ENCODE measurements at regions not wholly inside any gene's neighbourhood (a gene's known extent, or its start where the extent isn't known, plus 50 kb on each side); places are given as distances from the start of the nearest gene placed in this dataset.

DNA sequence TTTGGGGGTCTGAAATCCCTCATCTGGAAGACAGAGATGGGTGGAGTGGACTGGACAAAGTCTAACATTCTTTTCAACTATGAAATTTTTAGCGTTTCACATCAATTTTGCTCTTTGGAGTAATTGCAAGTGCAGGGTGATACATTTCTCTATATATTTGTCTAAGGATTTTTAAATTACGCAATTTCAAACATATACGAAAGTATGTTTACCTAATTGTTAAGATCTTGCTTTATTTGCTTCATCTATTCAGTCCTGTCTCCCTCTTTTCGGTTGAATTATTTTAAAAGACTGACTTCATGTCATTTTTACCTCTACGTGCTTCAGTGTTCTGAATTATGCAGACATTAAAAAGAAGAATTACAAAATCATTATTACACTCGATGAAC, 101.9 kb upstream of the CREB5 start:
- no peak overlapping the region for H2AFZ ChIP-seq (ENCODE audit: low read length)
- no peak overlapping the region for H3K27ac ChIP-seq (ENCODE audit: low read depth, low read length, poor library complexity, severe bottlenecking)
- intact Hi-C loops (cut with micrococcal nuclease; ENCODE audit: unreplicated experiment): no loop called here
- H3K9me2 ChIP-seq (ENCODE audit: insufficient read depth, low read length): no peaks in the 10 kb centered on the region
- ChIA-PET POLR2A (interaction anchor here (1.4 kb wide), 1 partner anchor 21 kb away, joined by 4 read pairs; no protein-coding TSS in a partner anchor), CTCF (ENCODE audit: unreplicated experiment) (no interaction called here)
- DNase-seq (ENCODE audit: low spot score): no peak
- no peaks in the 10 kb centered on the region for H3K36me3 ChIP-seq (ENCODE audit: insufficient read depth, low read length)
- TF ChIP-seq, protein P1, sequence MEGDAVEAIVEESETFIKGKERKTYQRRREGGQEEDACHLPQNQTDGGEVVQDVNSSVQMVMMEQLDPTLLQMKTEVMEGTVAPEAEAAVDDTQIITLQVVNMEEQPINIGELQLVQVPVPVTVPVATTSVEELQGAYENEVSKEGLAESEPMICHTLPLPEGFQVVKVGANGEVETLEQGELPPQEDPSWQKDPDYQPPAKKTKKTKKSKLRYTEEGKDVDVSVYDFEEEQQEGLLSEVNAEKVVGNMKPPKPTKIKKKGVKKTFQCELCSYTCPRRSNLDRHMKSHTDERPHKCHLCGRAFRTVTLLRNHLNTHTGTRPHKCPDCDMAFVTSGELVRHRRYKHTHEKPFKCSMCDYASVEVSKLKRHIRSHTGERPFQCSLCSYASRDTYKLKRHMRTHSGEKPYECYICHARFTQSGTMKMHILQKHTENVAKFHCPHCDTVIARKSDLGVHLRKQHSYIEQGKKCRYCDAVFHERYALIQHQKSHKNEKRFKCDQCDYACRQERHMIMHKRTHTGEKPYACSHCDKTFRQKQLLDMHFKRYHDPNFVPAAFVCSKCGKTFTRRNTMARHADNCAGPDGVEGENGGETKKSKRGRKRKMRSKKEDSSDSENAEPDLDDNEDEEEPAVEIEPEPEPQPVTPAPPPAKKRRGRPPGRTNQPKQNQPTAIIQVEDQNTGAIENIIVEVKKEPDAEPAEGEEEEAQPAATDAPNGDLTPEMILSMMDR (conservative IDR thresholded peaks at IDR 0.05; ENCODE audit: low read length): no peak
- no peak for TF ChIP-seq EZH2phosphoT487 (IDR thresholded peaks at IDR 0.05; ENCODE audit: borderline replicate concordance, low read depth, low read length)
- H3K4me1 ChIP-seq (ENCODE audit: insufficient read depth, low read length, poor library complexity, severe bottlenecking): no peaks in the 10 kb centered on the region
- no peaks in the 10 kb centered on the region for H3K9me3 ChIP-seq (ENCODE audit: low read length)
- H3K79me2 ChIP-seq (ENCODE audit: insufficient read depth, low read depth, low read length): no peaks in the 10 kb centered on the region
- no TSS peak for BruUV-seq (replicated peaks)
- H4K20me1 ChIP-seq (ENCODE audit: insufficient read depth, low read length): no peaks in the 10 kb centered on the region
- no peak overlapping the region for H3K4me2 ChIP-seq (ENCODE audit: low read length)
- H3K4me3 ChIP-seq (ENCODE audit: low read depth, low read length, poor library complexity, severe bottlenecking): no peak overlapping the region

DNA sequence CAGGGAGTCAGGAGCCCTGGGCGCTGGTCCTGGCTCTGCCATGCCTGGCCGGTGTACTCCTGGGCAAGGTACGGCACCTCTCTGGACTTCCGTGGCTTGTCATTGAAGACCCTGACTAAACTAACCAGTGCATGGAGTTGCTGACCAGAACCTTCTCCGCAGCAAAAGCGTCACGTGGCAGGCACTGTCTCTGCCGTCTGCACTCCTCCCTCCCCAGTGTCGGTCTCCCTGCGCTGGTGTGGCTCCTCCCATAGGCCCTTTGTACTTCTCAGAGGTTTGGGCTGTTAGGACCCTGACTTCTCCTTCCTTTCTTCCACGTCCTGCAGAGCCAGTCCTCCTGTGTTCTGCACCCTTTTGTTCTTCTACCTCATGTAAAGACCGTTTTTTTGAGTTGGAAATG, 100.6 kb upstream of the CREB5 start:
- Histone ChIP-seq H3K79me2 (ENCODE audit: insufficient read depth, low read depth, low read length) (no peaks in the 10 kb centered on the region), H3K36me3 (ENCODE audit: insufficient read depth, low read length) (no peaks in the 10 kb centered on the region), H4K20me1 (ENCODE audit: insufficient read depth, low read length) (no peaks in the 10 kb centered on the region), H3K9me3 (ENCODE audit: low read length) (no peaks in the 10 kb centered on the region), H2AFZ (ENCODE audit: low read length) (no peak overlapping the region), H3K27ac (ENCODE audit: low read depth, low read length, poor library complexity, severe bottlenecking) (no peak overlapping the region), H3K9me2 (ENCODE audit: insufficient read depth, low read length) (no peaks in the 10 kb centered on the region), H3K4me2 (ENCODE audit: low read length) (no peak overlapping the region), H3K4me1 (ENCODE audit: insufficient read depth, low read length, poor library complexity, severe bottlenecking) (no peaks in the 10 kb centered on the region), H3K4me3 (ENCODE audit: low read depth, low read length, poor library complexity, severe bottlenecking) (no peak overlapping the region)
- intact Hi-C loops (cut with micrococcal nuclease; ENCODE audit: unreplicated experiment): no loop called here
- DNase-seq (ENCODE audit: low spot score): no peak
- no TSS peak for BruUV-seq (replicated peaks)
- TF ChIP-seq, protein P1 (conservative IDR thresholded peaks at IDR 0.05; ENCODE audit: low read length): no peak
- TF ChIP-seq EZH2phosphoT487 (IDR thresholded peaks at IDR 0.05; ENCODE audit: borderline replicate concordance, low read depth, low read length): no peak
- POLR2A ChIA-PET: interaction anchor here (0.6 to 0.7 kb wide), 3 partner anchors 10 to 22 kb away, joined by 3 to 5 read pairs (median 4); no protein-coding TSS in a partner anchor
- CTCF ChIA-PET (ENCODE audit: unreplicated experiment): no interaction called here

DNA sequence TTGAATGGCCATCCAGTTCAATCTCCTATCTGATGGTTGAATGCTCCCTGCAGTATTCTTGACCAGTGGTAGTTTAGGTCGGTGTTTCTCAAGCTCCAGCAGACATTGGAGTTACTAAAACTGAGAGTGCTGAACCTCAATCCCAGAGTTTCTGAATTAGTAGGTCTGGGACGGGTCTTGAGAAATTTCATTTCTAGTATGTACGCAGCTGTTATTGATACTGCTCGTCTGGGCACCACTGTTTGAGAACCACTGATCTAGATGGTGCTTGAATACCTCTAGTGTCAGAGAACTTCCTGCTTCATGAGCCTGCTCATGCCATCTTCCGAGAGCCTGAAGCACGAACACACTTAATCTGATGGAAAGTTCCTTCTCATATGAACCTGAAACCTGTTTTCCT, 99.4 kb upstream of the CREB5 start:
- Histone ChIP-seq H3K36me3 (ENCODE audit: insufficient read depth, low read length) (no peaks in the 10 kb centered on the region), H3K4me3 (ENCODE audit: low read depth, low read length, poor library complexity, severe bottlenecking) (no peak overlapping the region), H3K4me2 (ENCODE audit: low read length) (no peak overlapping the region), H3K27ac (ENCODE audit: low read depth, low read length, poor library complexity, severe bottlenecking) (no peak overlapping the region), H3K9me2 (ENCODE audit: insufficient read depth, low read length) (no peaks in the 10 kb centered on the region), H3K4me1 (ENCODE audit: insufficient read depth, low read length, poor library complexity, severe bottlenecking) (no peaks in the 10 kb centered on the region), H2AFZ (ENCODE audit: low read length) (no peak overlapping the region), H3K79me2 (ENCODE audit: insufficient read depth, low read depth, low read length) (no peaks in the 10 kb centered on the region), H3K9me3 (ENCODE audit: low read length) (no peaks in the 10 kb centered on the region), H4K20me1 (ENCODE audit: insufficient read depth, low read length) (no peaks in the 10 kb centered on the region)
- no peak for DNase-seq (ENCODE audit: low spot score)
- CTCF ChIA-PET (ENCODE audit: unreplicated experiment): no interaction called here
- BruUV-seq (replicated peaks): no TSS peak
- intact Hi-C loops (cut with micrococcal nuclease; ENCODE audit: unreplicated experiment): no loop called here
- POLR2A ChIA-PET: interaction anchor here (0.6 kb wide), 1 partner anchor 381 kb away, joined by 4 read pairs; no protein-coding TSS in a partner anchor
- TF ChIP-seq EZH2phosphoT487 (IDR thresholded peaks at IDR 0.05; ENCODE audit: borderline replicate concordance, low read depth, low read length): no peak

All from OCI-LY7 (cell line).